Breast epithelium (tissue), 4 donors: ENCODE measurements at regions not wholly inside any gene's neighbourhood (a gene's known extent, or its start where the extent isn't known, plus 50 kb on each side); places are given as distances from the start of the nearest gene placed in this dataset.

ENCODE experiments used
- DNase-seq, 2 donors: peaks; one replicate each; pipeline ENCODE4 v3.0.0-alpha.2; 2019; ENCODE audit warnings: low spot score in 2 of 2
- H3K27ac ChIP-seq, 2 donors: fragments of 200-600 bp; sonication (generic) in 1 of 2; one replicate each; pipeline ENCODE4 v1.5.1; 2016 to 2019; ENCODE audit warnings: mild to moderate bottlenecking in 1 of 2
- H3K27me3 ChIP-seq, 2 donors: fragments of 200-600 bp; sonication (generic) in 1 of 2; one replicate each; pipeline versions ENCODE4 v1.5.1 to v1.6.0; 2017 to 2019; ENCODE audit warnings: control low read depth in 1 of 2, mild to moderate bottlenecking in 1 of 2
- H3K36me3 ChIP-seq: fragments of 200-600 bp; one replicate; pipeline ENCODE4 v1.5.1; 2019
- H3K4me1 ChIP-seq, 2 donors: fragments of 200-600 bp; sonication (generic); one replicate each; pipeline ENCODE4 v1.5.1; 2016 to 2019; ENCODE audit warnings: control low read depth in 1 of 2
- H3K4me3 ChIP-seq, 3 donors: fragments of 200-600 bp; sonication (generic); 1 replicate in 2 of 3; 2 replicates in 1 of 3; pipeline ENCODE4 v1.5.1; 2016 to 2019; ENCODE audit warnings: mild to moderate bottlenecking in 3 of 3, moderate library complexity in 2 of 3
- H3K9me3 ChIP-seq, 2 donors: fragments of 200-600 bp; sonication (generic) in 1 of 2; one replicate each; pipeline ENCODE4 v1.5.1; 2016 to 2019; ENCODE audit warnings: control low read depth in 1 of 2
- POLR2A ChIP-seq: fragments of 450-650 bp; IDR thresholded peaks from one replicate; pipeline ENCODE4 v1.6.1; 2016; ENCODE audit warnings: antibody characterized with exemption, mild to moderate bottlenecking, moderate library complexity
- POLR2AphosphoS5 ChIP-seq, 3 donors: sonication (generic); formaldehyde crosslinking; IDR thresholded peaks; one replicate each; pipeline ENCODE4 v1.6.1; 2017; ENCODE audit warnings: antibody characterized with exemption in 3 of 3
- intact Hi-C: fragments of 100-400 bp; cut with DNase I; formaldehyde crosslinking; loops from one replicate; pipeline ENCODE4 v1.15.1; 2023; ENCODE audit warnings: low total_unique reads
- TF ChIP-seq, protein P1 (sequence below), 3 donors: fragments of 450-650 bp; IDR thresholded peaks; one replicate each; pipeline ENCODE4 v1.5.1; 2016 to 2017; ENCODE audit warnings: antibody characterized with exemption in 3 of 3, mild to moderate bottlenecking in 3 of 3, moderate library complexity in 3 of 3

DNA sequence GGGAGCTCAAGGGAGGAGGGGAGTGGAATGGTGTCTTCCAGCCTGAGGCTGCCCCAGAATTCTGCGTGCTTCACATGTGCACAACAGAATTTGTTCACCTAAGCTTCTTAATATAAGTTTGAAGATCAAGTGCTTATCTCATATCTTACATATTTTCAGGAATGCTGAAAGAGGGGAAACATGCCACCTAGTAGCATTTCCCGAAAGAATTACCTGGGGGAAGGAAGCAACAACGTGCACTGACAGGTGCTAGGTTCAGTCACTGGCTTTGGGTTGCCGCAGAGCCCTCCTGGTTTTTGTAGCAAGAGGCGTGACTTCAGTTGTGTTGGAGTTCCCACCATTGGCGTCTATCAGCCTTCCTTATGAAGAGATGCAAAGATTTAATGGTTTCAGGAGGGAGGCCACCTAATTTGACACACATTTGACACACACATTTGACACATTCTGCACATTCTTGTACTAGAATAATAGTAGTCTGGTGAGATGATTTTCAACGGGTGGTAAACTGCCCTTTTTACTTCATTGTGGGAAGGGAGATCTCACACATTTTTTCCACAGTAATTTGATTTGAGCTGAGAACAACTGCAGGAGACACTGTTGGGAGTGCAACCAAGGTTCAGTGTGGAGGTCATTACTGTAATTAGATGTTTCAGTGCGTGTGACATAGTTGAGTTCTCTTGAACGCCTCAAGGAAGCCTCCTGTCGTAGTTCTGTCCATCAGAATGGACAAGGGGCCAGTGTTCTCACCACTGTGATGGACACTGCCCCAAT is 481.3 kb downstream of the CCDC171 start:
- no peaks in the 10 kb centered on the region for H3K27me3 ChIP-seq
- TF ChIP-seq, protein P1, sequence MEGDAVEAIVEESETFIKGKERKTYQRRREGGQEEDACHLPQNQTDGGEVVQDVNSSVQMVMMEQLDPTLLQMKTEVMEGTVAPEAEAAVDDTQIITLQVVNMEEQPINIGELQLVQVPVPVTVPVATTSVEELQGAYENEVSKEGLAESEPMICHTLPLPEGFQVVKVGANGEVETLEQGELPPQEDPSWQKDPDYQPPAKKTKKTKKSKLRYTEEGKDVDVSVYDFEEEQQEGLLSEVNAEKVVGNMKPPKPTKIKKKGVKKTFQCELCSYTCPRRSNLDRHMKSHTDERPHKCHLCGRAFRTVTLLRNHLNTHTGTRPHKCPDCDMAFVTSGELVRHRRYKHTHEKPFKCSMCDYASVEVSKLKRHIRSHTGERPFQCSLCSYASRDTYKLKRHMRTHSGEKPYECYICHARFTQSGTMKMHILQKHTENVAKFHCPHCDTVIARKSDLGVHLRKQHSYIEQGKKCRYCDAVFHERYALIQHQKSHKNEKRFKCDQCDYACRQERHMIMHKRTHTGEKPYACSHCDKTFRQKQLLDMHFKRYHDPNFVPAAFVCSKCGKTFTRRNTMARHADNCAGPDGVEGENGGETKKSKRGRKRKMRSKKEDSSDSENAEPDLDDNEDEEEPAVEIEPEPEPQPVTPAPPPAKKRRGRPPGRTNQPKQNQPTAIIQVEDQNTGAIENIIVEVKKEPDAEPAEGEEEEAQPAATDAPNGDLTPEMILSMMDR (IDR thresholded peaks at IDR 0.05): no peak
- TF ChIP-seq POLR2A (no peak), POLR2AphosphoS5 (IDR thresholded peaks at IDR 0.05) (no peak)
- no peak overlapping the region for H3K27ac ChIP-seq
- no peak overlapping the region for H3K4me3 ChIP-seq
- H3K36me3 ChIP-seq: no peaks in the 10 kb centered on the region
- intact Hi-C loops: no loop called here
- DNase-seq: no peak
- H3K4me1 ChIP-seq: no peaks in the 10 kb centered on the region
- H3K9me3 ChIP-seq: no peaks in the 10 kb centered on the region

- intact Hi-C loops: no loop called here
- Histone ChIP-seq H3K9me3 (no peaks in the 10 kb centered on the region), H3K4me1 (no peaks in the 10 kb centered on the region), H3K36me3 (no peaks in the 10 kb centered on the region), H3K27me3 (no peaks in the 10 kb centered on the region), H3K27ac (no peak overlapping the region), H3K4me3 (no peak overlapping the region)
- no peak for DNase-seq
- TF ChIP-seq POLR2A (no peak), POLR2AphosphoS5 (IDR thresholded peaks at IDR 0.05) (no peak)
- TF ChIP-seq, protein P1 (IDR thresholded peaks at IDR 0.05): no peak
These were observed 486.6 kb downstream of the CCDC171 start for GRCh38 chr9:16039218-16039987.

DNA sequence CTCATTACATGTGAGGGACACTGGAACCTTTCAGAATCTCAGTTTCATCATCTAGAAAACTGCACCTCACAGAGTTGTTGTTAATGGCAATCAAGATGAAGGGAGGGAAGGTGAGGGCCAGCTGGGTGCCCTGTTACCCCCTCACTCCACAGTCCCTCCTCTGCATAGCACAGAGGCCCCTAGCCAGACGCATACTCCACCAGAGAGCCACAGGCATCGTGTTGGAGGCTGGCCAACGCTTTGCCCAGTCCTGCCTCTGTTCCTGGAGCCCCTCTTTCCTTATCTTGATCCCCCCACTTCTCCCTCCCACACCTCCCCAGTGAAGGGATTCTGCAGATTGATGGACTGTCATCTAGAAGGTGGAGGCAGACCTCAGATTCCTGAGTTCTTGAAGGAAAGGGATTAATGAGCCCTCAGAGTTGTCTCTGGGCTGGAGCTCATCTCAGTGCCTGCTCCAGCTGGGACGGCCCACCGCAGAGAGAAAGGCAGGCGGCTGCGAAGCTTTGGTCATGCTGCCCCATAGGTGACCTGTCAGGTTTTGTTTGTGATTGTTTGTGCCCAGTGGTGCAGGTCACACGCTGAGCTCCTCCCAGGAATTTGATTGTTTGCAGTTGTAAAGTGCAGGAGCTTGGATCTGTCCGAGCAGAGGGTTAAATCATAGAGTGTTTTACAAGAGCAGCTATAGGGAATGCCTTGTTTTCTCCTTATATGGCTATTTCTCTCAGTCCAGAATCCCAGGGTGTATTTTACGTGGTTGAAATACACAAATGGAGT is 487.3 kb downstream of the CCDC171 start:
- intact Hi-C loops: no loop called here
- Histone ChIP-seq H3K4me1 (no peaks in the 10 kb centered on the region), H3K4me3 (no peak overlapping the region), H3K9me3 (no peaks in the 10 kb centered on the region), H3K27ac (no peak overlapping the region), H3K27me3 (no peaks in the 10 kb centered on the region), H3K36me3 (no peaks in the 10 kb centered on the region)
- no peak for TF ChIP-seq POLR2AphosphoS5 (IDR thresholded peaks at IDR 0.05)
- no peak for TF ChIP-seq POLR2A
- TF ChIP-seq, protein P1 (IDR thresholded peaks at IDR 0.05): no peak
- DNase-seq: no peak

GRCh38 chr9:16043756-16044578 is 491.1 kb downstream of the CCDC171 start:
- TF ChIP-seq POLR2AphosphoS5 (IDR thresholded peaks at IDR 0.05): no peak
- TF ChIP-seq, protein P1 (IDR thresholded peaks at IDR 0.05): no peak
- no peak for TF ChIP-seq POLR2A
- intact Hi-C loops: loop anchor here (2.0 kb wide), 1 partner anchor 15 kb away; no protein-coding TSS in a partner anchor
- Histone ChIP-seq H3K27ac (no peak overlapping the region), H3K27me3 (no peaks in the 10 kb centered on the region), H3K36me3 (no peaks in the 10 kb centered on the region), H3K9me3 (no peaks in the 10 kb centered on the region), H3K4me3 (no peak overlapping the region), H3K4me1 (no peaks in the 10 kb centered on the region)
- no peak for DNase-seq
